Parathyroid adenoma (tissue), 2 donors: ENCODE measurements at regions not wholly inside any gene's neighbourhood (a gene's known extent, or its start where the extent isn't known, plus 50 kb on each side); places are given as distances from the start of the nearest gene placed in this dataset.

Experiments used
- H2AFZ ChIP-seq: fragments of 300-600 bp; sonication (generic); one replicate; pipeline ENCODE4 v1.7.0; 2017; ENCODE audit warnings: antibody characterized with exemption, mild to moderate bottlenecking
- H3K27ac ChIP-seq: fragments of 300-600 bp; sonication (generic); one replicate; pipeline ENCODE4 v1.7.0; 2017
- H3K27me3 ChIP-seq: fragments of 300-600 bp; sonication (generic); one replicate; pipeline ENCODE4 v1.7.0; 2017; ENCODE audit warnings: low read length; ENCODE audit not compliant: control insufficient read depth, insufficient read depth
- H3K36me3 ChIP-seq: fragments of 300-600 bp; sonication (generic); one replicate; pipeline ENCODE4 v1.7.0; 2017; ENCODE audit warnings: low read length; ENCODE audit not compliant: control insufficient read depth, insufficient read depth
- H3K4me1 ChIP-seq: fragments of 300-600 bp; sonication (generic); one replicate; pipeline ENCODE4 v1.7.0; 2017; ENCODE audit warnings: control low read depth
- H3K4me2 ChIP-seq: fragments of 300-600 bp; sonication (generic); one replicate; pipeline ENCODE4 v1.7.0; 2017; ENCODE audit warnings: low read length
- H3K4me3 ChIP-seq: fragments of 300-600 bp; sonication (generic); one replicate; pipeline ENCODE4 v1.7.0; 2017; ENCODE audit warnings: low read depth, low read length
- H3K79me2 ChIP-seq: fragments of 300-600 bp; sonication (generic); one replicate; pipeline ENCODE4 v1.7.0; 2017; ENCODE audit warnings: control low read depth
- H3K9ac ChIP-seq: fragments of 300-600 bp; sonication (generic); one replicate; pipeline ENCODE4 v1.7.0; 2017; ENCODE audit warnings: mild to moderate bottlenecking
- H3K9me3 ChIP-seq: fragments of 300-600 bp; sonication (generic); one replicate; pipeline ENCODE4 v1.7.0; 2017; ENCODE audit warnings: low read length; ENCODE audit not compliant: control insufficient read depth
- TF ChIP-seq, protein P1 (sequence below): fragments of 300-600 bp; sonication (generic); IDR thresholded peaks from one replicate; pipeline ENCODE4 v1.7.0; 2017; ENCODE audit warnings: antibody characterized with exemption, mild to moderate bottlenecking
- donor health status: primary hyperparathyroidism.

DNA sequence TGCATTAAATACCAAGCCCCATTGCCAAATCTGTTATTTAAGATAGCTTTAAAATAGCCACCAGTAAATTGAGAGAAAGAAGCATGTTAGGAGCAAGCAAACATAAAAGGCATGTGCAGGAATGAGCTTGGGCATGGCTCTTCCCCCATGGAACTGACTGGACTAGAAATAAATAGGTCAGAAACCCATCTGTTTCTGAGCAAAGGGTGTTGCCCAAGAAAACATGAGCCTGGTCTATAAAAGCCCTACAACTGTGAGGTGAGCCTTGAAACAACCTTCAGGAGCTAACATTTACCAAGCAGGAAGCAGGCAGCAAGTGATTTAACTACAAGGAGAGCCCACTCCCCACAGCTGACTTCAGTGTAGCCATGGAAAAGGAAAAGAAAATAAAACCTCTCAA, 126.3 kb downstream of the C6orf118 start:
- Histone ChIP-seq H3K4me1 (no peaks in the 10 kb centered on the region), H3K36me3 (no peaks in the 10 kb centered on the region), H3K9me3 (no peaks in the 10 kb centered on the region), H3K79me2 (no peaks in the 10 kb centered on the region), H3K4me3 (no peak overlapping the region), H3K27me3 (no peaks in the 10 kb centered on the region), H2AFZ (no peak overlapping the region), H3K27ac (no peak overlapping the region), H3K9ac (no peak overlapping the region), H3K4me2 (no peak overlapping the region)
- TF ChIP-seq, protein P1, sequence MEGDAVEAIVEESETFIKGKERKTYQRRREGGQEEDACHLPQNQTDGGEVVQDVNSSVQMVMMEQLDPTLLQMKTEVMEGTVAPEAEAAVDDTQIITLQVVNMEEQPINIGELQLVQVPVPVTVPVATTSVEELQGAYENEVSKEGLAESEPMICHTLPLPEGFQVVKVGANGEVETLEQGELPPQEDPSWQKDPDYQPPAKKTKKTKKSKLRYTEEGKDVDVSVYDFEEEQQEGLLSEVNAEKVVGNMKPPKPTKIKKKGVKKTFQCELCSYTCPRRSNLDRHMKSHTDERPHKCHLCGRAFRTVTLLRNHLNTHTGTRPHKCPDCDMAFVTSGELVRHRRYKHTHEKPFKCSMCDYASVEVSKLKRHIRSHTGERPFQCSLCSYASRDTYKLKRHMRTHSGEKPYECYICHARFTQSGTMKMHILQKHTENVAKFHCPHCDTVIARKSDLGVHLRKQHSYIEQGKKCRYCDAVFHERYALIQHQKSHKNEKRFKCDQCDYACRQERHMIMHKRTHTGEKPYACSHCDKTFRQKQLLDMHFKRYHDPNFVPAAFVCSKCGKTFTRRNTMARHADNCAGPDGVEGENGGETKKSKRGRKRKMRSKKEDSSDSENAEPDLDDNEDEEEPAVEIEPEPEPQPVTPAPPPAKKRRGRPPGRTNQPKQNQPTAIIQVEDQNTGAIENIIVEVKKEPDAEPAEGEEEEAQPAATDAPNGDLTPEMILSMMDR = no peak

DNA sequence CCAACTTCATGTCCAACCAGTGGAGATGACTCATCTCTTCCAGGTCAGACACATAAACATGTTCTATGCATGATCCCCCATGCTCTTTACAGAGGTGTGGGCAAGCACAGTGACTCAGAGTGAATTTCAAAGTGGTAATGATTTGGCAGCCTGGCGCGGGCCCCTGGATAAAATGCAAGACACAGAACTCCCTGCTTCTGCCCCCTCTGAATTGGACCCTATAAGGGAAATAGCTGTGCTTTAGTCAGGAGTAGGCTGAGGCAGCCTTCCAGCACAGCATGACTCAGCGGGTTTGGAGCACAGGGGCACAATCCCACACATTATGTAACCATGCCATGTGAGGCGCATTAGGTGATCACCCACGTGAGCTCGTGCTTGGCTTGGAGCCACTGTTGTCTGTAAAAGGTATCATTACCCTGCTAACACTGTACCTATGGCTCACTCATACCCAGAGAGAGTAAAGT, 127.4 kb downstream of the C6orf118 start:
- H3K4me3 ChIP-seq = no peak overlapping the region
- H2AFZ ChIP-seq = no peak overlapping the region
- H3K9ac ChIP-seq = no peak overlapping the region
- H3K27ac ChIP-seq = no peak overlapping the region
- no peaks in the 10 kb centered on the region for H3K27me3 ChIP-seq
- no peaks in the 10 kb centered on the region for H3K79me2 ChIP-seq
- H3K36me3 ChIP-seq = no peaks in the 10 kb centered on the region
- no peak overlapping the region for H3K4me2 ChIP-seq
- no peaks in the 10 kb centered on the region for H3K9me3 ChIP-seq
- TF ChIP-seq, protein P1 = no peak
- no peaks in the 10 kb centered on the region for H3K4me1 ChIP-seq

DNA sequence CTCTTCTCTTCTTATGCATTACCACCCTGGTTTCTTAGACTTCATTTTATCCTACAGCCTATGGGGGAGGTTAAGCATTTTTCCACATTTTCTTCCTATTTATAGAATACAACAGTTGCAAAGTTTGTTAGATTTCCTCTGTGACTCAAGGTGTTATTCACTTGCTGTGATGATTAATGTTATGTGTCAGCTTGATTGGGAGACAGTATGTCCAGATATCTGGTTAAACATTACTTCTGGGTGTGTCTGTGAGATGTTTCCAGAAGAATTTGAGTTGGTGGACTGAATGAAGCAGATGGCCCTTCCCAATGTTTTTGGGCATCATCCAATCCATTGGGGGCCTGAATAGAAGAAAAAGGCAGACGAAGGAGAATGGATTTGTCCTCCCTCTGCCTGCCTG, 131.3 kb downstream of the C6orf118 start:
- Histone ChIP-seq H3K27ac (no peak overlapping the region), H3K79me2 (no peaks in the 10 kb centered on the region), H3K4me1 (no peaks in the 10 kb centered on the region), H3K4me2 (no peak overlapping the region), H3K9ac (no peak overlapping the region), H3K36me3 (no peaks in the 10 kb centered on the region), H3K4me3 (no peak overlapping the region), H2AFZ (no peak overlapping the region), H3K27me3 (no peaks in the 10 kb centered on the region), H3K9me3 (no peaks in the 10 kb centered on the region)
- TF ChIP-seq, protein P1 = no peak

DNA sequence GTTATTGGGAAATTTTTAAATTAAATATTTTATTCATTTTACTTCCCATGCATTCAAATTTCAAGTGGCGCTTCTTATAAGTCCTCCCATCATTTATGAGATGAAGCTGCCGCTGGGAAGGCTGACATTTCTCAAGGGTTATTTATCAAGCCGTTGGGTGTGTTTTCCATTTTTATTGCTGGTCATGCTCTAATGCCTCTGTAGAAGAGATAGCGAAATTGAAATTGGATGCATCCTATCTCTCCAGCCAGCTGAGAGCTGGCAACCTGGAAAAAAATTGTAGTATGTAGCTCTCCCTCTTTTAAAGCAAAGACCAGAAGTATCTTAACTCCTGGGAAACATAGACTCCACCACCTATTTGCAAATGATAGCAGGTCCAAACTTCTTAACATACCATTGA, 135.9 kb downstream of the C6orf118 start:
- Histone ChIP-seq H2AFZ (no peak overlapping the region), H3K4me3 (no peak overlapping the region), H3K4me1 (no peaks in the 10 kb centered on the region), H3K9me3 (no peaks in the 10 kb centered on the region), H3K79me2 (no peaks in the 10 kb centered on the region), H3K9ac (no peak overlapping the region), H3K27ac (no peak overlapping the region), H3K27me3 (no peaks in the 10 kb centered on the region), H3K36me3 (no peaks in the 10 kb centered on the region), H3K4me2 (no peak overlapping the region)
- TF ChIP-seq, protein P1 = no peak

DNA sequence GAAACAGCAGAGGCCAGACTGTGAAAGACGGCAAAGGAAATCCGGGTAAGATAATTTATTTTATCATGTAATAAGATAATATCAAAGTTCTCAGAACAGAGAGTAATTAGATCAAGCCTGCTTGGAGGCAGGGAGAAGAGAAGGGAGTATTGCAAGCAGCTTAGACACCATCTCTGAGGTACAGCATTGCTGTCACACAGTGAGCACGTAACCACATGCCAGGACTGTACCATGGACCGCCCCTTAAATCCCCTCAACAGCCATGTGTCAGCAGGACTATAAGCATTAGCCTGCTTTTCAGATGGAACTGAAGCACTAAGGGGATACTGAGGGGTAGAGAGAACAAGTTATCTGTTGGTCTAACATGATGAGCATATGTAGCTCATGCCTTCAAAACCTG, 141.5 kb downstream of the C6orf118 start:
- H3K9me3 ChIP-seq = no peaks in the 10 kb centered on the region
- no peaks in the 10 kb centered on the region for H3K79me2 ChIP-seq
- TF ChIP-seq, protein P1 = no peak
- H2AFZ ChIP-seq = no peak overlapping the region
- no peaks in the 10 kb centered on the region for H3K36me3 ChIP-seq
- no peak overlapping the region for H3K27ac ChIP-seq
- H3K4me2 ChIP-seq = no peak overlapping the region
- no peak overlapping the region for H3K9ac ChIP-seq
- no peaks in the 10 kb centered on the region for H3K4me1 ChIP-seq
- H3K4me3 ChIP-seq = no peak overlapping the region
- no peaks in the 10 kb centered on the region for H3K27me3 ChIP-seq
